NCI-H446 treated with DMSO at 0.1 percent for 48 hours (cell line): ENCODE measurements at regions not wholly inside any gene's neighbourhood (a gene's known extent, or its start where the extent isn't known, plus 50 kb on each side); places are given as distances from the start of the nearest gene placed in this dataset.
"Not testable (repeated sequence)": the region's sequence is repeated elsewhere in the genome, so short reads cannot be mapped to it uniquely, and the experiment has no call there.

ENCODE experiments used
- DNase-seq: peaks from one replicate; lab custom pipeline; 2025; lab: John Stamatoyannopoulos, UW

DNA sequence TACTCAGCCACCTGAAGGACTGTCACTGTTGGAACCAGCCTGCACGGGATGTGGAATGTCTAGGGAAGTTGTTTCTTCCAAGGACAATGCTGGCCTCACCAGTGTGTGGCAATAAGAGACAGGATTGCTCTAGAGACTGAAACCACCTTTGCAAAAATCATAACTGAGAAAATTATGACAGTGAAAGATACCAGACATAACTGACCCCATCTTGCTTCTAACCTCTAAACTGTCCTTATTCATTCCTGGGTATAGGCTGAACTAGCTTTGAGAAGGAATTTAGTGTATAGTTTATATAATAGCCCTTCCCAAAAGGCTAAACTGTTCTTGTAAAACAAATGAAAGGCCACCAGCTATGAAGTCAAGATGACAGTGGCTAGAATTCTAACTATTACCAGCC lies 83.6 kb downstream of the IER5 start:
- DNase-seq = no peak

DNA sequence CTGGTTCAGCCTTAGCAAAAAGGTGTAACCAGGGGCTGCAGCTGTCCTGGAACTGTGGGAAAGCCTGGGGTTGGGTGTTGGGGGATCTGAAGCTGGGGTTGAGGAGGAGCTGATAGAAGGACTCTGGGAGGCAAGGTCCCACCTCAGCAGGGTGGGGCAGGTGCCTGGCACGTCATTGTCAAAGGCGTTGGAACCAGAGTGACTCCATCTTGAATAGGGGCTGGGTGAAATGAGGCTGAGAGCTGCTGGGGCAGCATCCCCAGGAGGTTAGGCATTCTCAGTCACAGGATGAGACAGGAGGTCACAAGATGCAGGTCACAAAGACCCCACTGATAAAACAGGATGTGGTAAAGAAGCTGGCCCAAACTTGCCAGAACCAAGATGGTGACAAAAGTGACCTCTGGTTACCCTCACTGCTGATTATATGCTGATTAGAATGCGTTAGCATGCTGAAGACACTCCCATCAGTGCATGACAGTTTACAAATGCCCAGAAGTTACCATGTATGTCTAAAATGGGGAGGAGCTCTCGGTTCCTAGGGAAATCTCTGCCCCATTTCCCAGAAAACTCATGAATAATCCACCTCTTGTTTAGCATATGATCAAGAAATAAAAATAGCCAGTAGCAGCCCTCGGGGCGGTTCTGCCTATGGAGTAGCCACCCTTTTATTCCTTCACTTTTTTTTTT lies 85.4 kb downstream of the IER5 start:
- DNase-seq = no peak

GRCh38 chr1:181174861-181175260 lies 86.4 kb downstream of the IER5 start:
- DNase-seq = no peak

- no peak for DNase-seq
Observed at GRCh38 chr1:181175356-181175910, 86.9 kb downstream of the IER5 start.

DNA sequence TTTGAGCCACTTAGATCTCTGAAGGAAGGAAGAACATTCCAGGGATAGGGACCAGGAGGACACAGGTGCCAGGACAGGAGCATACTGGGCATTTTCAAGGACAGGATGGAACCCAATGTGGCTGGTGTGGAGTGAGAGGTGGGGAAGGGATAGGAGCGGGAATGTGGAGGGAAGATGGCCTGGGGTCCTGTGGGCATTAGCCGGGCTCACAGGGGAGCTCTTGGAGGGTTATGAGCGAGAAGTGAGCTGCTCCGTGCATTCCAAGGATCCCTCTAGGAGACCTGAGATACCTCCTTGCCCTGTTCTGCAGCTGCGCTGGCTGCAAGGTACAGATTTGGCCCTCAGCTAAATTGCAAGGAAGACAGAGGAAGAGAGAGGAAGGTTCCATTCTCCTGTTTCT lies 87.5 kb downstream of the IER5 start:
- DNase-seq = no peak

- no peak for DNase-seq
Observed at GRCh38 chr1:181178241-181178879, 89.9 kb downstream of the IER5 start.

GRCh38 chr1:181179279-181179986 lies 90.9 kb downstream of the IER5 start:
- no peak for DNase-seq

GRCh38 chr1:181179987-181180365 lies 91.5 kb downstream of the IER5 start:
- peak; percentile 7 for DNase-seq

- DNase-seq = peak; percentile 28
Observed at GRCh38 chr1:181180407-181181031, 92.0 kb downstream of the IER5 start.

GRCh38 chr1:181181792-181182585 lies 93.5 kb downstream of the IER5 start:
- no peak for DNase-seq

GRCh38 chr1:181184621-181185020 lies 96.1 kb downstream of the IER5 start:
- no peak for DNase-seq

DNA sequence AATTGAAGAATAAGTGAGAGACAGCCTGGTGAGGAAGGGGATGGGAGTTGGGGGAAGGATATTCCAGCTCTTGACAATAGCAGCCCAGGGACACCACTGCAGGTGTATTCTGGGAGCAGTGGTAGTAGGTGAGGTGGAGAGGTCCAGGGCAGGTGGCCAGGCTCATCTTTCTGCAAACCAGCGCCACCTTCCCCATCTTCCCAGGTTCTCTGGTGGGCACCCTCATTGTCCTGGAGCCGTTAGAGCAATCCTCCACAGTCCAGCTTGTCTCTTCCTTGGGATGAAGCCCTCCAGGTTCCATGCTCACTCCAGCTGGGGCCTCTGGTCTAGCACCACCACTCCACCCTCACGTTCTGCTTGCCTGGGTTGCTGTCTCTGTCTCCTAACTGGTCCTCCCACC lies 97.0 kb downstream of the IER5 start:
- no peak for DNase-seq

- DNase-seq = not testable (repeated sequence)
Observed at GRCh38 chr1:181186133-181186532, 97.6 kb downstream of the IER5 start.

GRCh38 chr1:181187337-181188126 lies 99.0 kb downstream of the IER5 start:
- no peak for DNase-seq

- no peak for DNase-seq
Observed at GRCh38 chr1:181189245-181189644, 100.7 kb downstream of the IER5 start.

GRCh38 chr1:181189691-181190363 lies 101.3 kb downstream of the IER5 start:
- DNase-seq = no peak

GRCh38 chr1:181190364-181191035 lies 102.0 kb downstream of the IER5 start:
- no peak for DNase-seq

- no peak for DNase-seq
Observed at GRCh38 chr1:181191494-181192040, 103.1 kb downstream of the IER5 start.

DNA sequence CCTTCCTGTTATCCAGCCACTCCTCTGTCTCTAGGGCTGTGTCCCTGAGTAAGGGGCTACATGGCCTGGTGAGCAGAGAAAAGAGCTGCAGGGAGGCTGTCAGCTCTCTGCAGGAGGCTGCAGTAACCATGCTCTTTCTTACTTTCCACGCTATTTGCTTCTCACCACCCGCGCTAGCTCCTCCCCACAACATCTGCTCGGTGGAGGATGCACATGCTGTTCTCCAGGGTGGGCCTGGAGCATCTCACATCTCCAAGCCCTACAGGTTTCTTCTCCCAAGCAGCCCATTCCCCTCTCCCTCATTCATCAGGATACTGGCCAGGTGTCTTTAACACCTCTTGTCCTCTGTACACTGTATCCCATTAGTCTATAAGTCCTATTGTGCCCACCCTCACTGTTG lies 103.8 kb downstream of the IER5 start:
- DNase-seq = no peak
